VCaP (cell line): ENCODE measurements at regions not wholly inside any gene's neighbourhood (a gene's known extent, or its start where the extent isn't known, plus 50 kb on each side); places are given as distances from the start of the nearest gene placed in this dataset.

ENCODE experiments used
- H3K27ac ChIP-seq: fragments of 450-650 bp; 2 replicates; pipeline ENCODE4 v1.5.1; 2017
- TF ChIP-seq, protein P1 (sequence below): fragments of 450-650 bp; conservative IDR thresholded peaks from 2 replicates; pipeline ENCODE4 v1.5.1; 2017; ENCODE audit warnings: mild to moderate bottlenecking, moderate library complexity

DNA sequence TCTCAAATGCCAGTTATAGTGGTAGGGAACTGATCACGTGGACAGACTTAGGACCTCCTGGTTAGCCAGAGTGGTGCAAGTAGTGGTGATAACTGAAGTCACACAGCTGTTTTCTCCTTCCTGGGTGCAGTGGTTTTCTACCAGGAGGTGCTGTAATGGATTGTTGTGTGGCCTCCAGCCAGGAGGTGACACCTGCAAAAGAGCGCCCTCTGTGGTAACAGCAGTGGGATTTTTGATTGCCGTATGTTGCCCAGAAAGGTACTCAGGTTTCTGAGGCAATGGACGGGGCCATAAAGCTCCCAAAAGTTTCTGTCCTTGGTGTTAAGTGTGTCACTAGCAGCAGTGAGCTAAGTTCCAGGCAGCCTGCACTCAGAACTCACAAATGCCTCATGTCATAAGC, 1358.1 kb upstream of the DDX18 start:
- TF ChIP-seq, protein P1, sequence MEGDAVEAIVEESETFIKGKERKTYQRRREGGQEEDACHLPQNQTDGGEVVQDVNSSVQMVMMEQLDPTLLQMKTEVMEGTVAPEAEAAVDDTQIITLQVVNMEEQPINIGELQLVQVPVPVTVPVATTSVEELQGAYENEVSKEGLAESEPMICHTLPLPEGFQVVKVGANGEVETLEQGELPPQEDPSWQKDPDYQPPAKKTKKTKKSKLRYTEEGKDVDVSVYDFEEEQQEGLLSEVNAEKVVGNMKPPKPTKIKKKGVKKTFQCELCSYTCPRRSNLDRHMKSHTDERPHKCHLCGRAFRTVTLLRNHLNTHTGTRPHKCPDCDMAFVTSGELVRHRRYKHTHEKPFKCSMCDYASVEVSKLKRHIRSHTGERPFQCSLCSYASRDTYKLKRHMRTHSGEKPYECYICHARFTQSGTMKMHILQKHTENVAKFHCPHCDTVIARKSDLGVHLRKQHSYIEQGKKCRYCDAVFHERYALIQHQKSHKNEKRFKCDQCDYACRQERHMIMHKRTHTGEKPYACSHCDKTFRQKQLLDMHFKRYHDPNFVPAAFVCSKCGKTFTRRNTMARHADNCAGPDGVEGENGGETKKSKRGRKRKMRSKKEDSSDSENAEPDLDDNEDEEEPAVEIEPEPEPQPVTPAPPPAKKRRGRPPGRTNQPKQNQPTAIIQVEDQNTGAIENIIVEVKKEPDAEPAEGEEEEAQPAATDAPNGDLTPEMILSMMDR: no peak
- H3K27ac ChIP-seq: no peak overlapping the region

DNA sequence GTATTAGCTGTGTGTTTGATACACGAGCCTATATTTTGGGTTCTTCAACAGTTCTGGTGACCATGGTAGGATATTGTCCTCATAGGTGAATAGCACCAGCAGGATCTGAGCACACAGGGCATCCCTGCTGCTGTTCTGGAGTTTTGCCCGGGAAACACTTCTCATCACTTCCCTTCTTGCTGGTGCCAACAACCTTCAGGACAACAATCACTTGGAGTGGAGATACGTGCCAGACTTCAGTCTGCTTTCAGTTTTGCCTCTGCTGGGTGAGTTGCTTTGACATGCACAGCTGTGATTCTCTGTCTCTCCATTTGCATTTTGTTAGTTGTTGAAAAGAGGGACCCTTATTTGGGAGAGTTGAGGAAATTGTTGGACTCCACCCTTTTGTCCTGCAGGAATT, 1347.2 kb upstream of the DDX18 start:
- no peak overlapping the region for H3K27ac ChIP-seq
- TF ChIP-seq, protein P1: no peak

DNA sequence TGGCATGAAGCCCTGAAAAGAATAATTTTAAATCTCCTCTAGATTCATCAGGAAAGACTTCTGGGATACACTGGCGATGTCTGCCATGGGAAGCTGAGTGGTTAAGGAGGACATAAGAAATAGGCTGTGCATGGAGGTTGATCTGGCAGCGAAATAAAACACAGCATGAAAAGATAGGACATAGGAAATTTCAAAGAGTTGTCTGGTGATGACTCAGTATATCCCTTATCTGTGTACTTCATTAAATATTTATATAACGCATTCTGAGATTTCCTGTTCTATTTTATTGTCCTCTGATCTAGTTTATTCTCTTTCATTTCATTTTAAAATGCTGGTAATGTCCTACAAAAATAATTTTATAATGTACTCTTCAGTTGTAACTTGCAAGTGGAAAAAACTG, 1337.3 kb upstream of the DDX18 start:
- H3K27ac ChIP-seq: 0 out of 2 replicates have a peak overlapping the region, but pooled peaks have one; percentile 14
- TF ChIP-seq, protein P1: no peak

DNA sequence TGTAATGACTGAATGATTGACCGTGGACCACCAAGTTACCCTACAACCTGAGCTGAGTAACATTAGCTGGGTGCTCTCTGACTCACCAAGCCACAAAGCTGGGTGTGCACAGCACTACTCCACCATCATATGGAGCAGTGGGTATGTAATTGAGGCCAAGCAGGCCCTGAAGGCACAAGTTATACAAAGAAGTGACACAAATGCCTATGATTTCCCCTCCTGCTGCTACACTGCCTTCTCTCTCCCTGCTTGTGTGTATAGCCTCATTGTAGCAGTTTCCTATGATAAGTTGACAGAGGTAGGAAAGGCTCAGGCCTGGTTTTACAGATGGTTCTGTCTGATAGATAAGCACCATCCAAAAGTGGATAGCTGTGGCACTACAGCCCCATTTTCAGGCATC, 1327.2 kb upstream of the DDX18 start:
- H3K27ac ChIP-seq: no peak overlapping the region
- TF ChIP-seq, protein P1: no peak

DNA sequence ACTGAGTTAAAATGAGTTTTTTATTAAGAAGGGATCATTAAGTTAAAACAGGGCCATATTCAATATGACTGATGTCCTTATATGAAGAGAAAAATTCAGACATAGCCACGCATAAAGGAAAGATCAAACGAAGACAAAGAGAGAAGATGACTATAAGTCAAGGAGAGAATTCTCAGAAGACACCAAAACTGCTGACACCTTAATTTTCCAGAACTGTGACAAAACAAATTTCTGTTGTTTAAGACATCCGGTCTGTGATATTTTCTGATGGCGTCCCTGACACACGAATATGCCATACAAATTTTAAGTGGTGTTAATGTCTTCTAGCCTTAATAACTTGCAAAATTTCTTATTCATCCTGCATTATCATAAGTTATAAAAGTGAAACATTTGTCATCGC, 1325.2 kb upstream of the DDX18 start:
- H3K27ac ChIP-seq: no peak overlapping the region
- TF ChIP-seq, protein P1: no peak

DNA sequence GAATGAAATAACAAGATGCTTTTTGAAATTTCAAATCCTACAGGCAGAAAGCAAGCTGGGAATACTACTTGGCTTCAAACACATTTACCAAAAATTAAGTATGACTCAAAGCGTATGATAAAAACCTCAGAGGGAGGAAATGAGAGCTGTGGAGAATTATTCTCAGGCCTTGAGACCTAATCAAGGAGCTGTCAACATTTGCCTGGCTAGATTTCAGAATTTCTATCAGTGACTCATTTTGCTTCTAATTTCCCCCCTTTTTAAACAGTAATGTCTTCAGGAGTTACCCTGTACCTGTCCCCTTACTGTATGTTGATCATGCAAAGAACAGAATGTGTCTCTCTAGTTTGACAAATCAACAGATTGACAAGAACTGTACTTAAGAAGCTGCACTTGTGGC, 1324.5 kb upstream of the DDX18 start:
- TF ChIP-seq, protein P1: no peak
- H3K27ac ChIP-seq: no peak overlapping the region

DNA sequence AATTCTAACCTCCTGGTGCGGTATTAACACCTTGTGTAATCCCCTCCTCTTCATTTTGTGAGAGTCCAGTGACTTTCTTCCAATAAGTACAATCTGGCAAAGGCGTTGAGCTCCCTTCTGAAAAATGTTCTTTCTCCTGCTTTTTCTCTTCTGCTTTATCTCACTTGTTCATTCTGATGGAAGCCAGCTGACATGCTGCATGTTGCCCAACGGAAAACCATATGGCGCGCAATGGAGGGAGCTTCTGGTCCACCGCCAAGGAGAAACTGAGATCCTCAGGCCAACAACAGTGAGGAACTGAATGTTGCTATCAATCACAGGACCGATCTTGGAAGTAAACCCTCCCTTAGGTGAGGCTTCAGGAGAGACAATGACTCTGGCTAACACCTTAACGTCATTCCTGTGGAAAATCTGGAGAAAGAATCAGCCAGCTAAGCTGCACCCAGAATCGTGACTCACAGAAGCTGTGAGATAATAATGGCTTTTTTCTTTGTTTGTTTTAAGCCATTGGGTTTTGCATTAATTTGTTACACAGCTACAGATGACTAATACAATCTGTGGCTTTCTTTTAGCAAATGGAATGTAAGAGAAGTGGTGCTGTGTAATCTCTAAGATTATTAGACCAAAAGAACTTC, 1323.9 kb upstream of the DDX18 start:
- TF ChIP-seq, protein P1: no peak
- H3K27ac ChIP-seq: no peak overlapping the region
